HG03135 (cell line): ENCODE measurements at regions not wholly inside any gene's neighbourhood (a gene's known extent, or its start where the extent isn't known, plus 50 kb on each side); places are given as distances from the start of the nearest gene placed in this dataset.
"Not testable (repeated sequence)": the region's sequence is repeated elsewhere in the genome, so short reads cannot be mapped to it uniquely, and the experiment has no call there.

Experiments
- ATAC-seq: cut with Tn5 transposase; IDR thresholded peaks from one replicate; pipeline ENCODE4 v1.9.1; 2021; ENCODE audit warnings: mild to moderate bottlenecking, moderate library complexity; ENCODE audit not compliant: unreplicated experiment

GRCh38 chr10:36021096-36021495, 379.0 kb upstream of the FZD8 start:
- ATAC-seq: no peak

- ATAC-seq: no peak
Measured at GRCh38 chr10:36019749-36020148, 377.7 kb upstream of the FZD8 start.

DNA sequence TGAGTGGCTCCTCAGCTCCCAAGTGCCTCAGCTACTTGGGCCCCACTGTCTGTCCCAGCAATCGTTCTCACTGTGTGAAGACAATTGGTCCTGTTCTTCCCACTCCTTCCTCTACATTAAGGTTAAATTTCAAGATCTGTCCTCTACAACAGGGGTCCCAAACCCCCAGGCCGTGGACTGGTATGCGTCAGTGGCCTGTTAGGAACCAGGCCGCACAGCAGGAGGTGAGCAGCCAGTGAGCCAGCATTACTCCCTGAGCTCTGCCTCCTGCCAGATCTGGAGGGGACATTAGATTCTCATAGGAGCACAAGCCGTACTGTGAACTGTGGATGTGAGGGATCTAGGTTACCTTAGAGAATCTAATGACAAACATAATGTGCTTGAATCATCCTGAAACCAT, 376.9 kb upstream of the FZD8 start:
- no peak for ATAC-seq

GRCh38 chr10:36017137-36017536, 375.0 kb upstream of the FZD8 start:
- ATAC-seq: no peak

DNA sequence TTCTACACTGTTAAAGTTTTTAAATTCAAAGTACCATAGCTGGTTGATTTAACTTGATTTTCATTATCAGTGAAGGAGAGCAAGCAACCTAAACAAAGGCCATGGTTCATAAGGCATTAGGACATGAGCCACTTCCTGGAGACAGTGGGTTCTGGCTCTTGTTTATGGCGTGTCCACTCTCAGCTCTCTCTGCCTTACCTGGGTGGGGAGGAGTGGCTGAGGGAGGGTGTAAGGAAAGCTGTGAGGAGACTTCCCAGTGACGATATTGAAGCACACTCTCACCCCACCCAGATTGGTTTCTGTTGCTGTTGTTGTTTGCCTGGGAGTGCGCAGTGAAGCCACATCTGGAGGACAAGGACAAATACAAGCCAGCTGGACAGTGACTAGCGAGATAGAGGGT, 365.3 kb upstream of the FZD8 start:
- ATAC-seq: no peak

DNA sequence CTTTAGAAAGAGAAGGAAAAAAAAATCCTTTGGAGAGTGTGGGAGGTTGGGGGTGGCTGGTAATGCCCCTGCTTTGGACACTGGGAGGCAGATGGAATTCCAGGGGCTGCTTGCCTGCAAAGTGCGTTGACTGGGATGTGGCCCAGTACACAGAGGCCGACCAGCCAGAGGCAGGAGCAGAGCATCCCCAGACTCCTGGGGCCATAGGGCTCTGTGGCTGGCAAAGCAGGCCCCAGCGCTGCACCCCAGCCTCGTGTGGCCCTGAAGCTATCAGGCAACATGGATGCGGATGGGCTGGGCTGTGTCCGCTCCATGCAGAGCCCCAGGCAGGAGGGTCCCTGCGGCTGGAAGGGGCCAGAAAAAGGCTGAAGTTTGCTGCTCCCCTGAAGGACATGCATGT, 361.6 kb upstream of the FZD8 start:
- ATAC-seq: no peak

GRCh38 chr10:36003031-36003600, 361.0 kb upstream of the FZD8 start:
- ATAC-seq: no peak

DNA sequence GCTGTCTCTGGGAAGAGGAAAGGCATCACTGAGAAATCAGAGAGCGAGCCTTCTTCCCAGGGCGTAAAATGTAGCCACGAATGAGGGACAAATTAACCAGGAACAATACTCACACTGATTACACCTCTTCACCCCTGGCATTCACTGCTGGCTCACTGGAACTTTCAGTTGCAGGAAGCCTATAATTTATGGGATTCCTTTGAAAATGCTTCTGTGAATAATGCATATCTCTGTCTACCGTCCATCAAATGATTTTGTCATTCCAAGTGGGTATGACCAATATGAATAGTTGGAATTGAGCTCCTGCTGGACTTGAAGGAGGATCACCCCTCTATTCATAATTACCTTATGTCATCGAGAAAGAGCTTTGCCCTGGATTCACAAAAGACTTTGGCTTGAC, 360.3 kb upstream of the FZD8 start:
- ATAC-seq: no peak

DNA sequence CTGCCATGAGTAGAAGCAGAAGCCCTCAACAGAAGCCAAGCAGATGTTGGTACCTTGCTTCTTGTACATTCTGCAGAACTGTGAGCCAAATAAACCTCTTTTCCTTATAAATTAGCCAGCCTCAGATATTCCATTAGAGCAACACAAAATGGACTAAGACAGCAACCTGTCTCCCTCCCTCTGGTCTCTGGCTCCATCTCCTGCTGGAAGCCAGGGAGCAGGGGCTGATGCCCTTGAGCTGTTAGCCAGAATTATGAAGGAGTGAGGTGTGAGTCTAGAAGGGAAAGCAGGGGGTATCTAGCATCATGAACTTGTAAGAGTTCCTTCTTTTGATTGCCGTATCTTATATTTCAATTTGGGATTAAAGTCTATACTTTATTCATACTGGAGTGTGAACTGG, 358.7 kb upstream of the FZD8 start:
- not testable (repeated sequence) for ATAC-seq

GRCh38 chr10:35998026-35998425, 355.9 kb upstream of the FZD8 start:
- ATAC-seq: no peak

DNA sequence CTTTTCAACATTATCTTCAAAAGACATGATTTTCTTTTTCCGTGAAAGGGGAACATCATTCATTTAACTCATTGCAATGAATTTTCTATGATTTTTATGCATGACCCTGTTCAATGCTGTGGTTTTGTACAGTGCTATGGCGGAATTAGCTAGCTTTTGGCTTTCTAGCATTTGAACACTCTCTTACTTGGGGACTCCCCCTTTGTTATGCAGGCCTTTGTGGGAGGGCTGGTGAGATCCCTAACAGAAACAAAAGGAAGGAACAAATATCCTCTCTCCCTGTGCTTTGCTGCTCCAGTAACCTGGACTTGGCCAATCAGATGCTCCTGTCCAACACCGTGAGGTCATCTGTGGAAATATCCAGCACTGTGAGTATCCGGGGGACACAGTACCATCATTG, 353.4 kb upstream of the FZD8 start:
- no peak for ATAC-seq

- ATAC-seq: no peak
Measured at GRCh38 chr10:35993591-35994515, 351.8 kb upstream of the FZD8 start.

DNA sequence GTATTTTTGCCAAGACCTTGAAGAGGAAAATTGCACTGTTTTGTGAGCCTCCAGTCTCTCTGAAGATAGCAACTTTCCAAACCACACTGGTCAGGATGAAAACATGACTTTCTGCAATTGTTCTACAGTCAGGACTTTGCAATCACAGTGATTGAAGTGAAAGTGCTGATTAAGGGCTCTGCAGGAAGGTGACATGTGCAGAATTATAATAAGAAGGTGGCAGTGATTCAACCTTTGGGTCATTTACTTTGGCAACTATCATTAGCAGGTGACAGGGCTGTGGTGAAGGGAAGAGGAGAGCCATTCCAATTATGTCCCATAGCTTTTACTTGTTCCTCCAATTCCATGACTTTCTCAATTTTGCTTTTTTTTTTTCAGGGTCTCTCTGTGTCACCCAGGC, 350.0 kb upstream of the FZD8 start:
- ATAC-seq: no peak

GRCh38 chr10:35986756-35987502, 344.8 kb upstream of the FZD8 start:
- no peak for ATAC-seq

GRCh38 chr10:35979116-35979515, 337.0 kb upstream of the FZD8 start:
- ATAC-seq: no peak

- not testable (repeated sequence) for ATAC-seq
Measured at GRCh38 chr10:35973912-35974591, 332.0 kb upstream of the FZD8 start.

GRCh38 chr10:35972275-35972674, 330.2 kb upstream of the FZD8 start:
- ATAC-seq: no peak

GRCh38 chr10:35971397-35971796, 329.3 kb upstream of the FZD8 start:
- no peak for ATAC-seq

DNA sequence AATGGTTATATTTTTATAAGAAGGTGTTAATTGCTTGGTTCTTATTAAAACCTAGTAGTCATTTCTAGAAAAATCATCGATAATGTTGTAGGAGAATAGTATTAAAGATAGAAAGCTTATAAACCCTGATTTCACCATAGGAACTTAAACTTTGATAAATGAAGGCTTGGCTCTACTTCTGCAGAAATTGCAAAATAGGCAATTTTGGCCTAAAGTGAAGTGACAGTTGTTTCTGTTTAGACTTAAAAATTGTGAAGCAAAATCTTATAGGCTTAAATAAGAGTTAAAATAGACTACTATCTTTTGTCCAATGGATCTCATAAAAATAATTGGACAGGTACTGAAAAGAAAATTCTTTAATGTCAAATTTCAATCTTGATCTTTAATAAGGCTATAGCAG, 321.6 kb upstream of the FZD8 start:
- ATAC-seq: no peak

- ATAC-seq: no peak
Measured at GRCh38 chr10:35961501-35961900, 319.4 kb upstream of the FZD8 start.

DNA sequence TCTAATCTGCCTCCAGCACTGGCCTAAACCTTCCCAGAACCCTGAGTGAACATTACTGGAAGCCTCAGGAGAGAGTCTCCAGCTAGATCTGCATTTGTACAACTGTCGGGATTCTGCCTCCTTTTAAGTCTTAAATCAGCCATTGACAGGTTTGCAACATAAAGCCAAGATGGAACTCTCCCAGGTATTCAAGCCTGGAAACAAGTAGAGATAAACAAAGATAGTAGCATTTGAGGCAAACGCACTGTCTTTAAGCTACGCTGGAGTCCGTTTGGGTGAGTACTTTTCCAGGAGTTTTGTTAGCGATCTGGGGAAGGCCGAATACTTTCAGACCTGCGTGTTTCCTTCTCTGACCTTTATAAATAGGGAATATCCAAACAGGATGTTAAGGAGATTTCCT, 317.2 kb upstream of the FZD8 start:
- ATAC-seq: no peak
